OCI-LY3 (cell line): ENCODE measurements at regions not wholly inside any gene's neighbourhood (a gene's known extent, or its start where the extent isn't known, plus 50 kb on each side); places are given as distances from the start of the nearest gene placed in this dataset.

Experiments
- H2AFZ ChIP-seq: fragments of 200-600, 300-600 bp; shearing (Covaris generic); 2 replicates; pipeline ENCODE4 v1.6.0; 2014; ENCODE audit warnings: antibody characterized with exemption, low read depth, low read length
- H3K27ac ChIP-seq: fragments of 200-600, 300-600 bp; sonication (generic); 2 replicates; pipeline ENCODE4 v1.5.1; 2014; ENCODE audit warnings: mild to moderate bottlenecking, low read length, moderate library complexity, mixed read lengths
- H3K27me3 ChIP-seq: fragments of 200-600, 300-600 bp; sonication (generic); 2 replicates; pipeline ENCODE4 v1.6.1; 2014; ENCODE audit warnings: low read depth, low read length, mixed read lengths
- H3K36me3 ChIP-seq: fragments of 200-600, 300-600 bp; sonication (generic); replicated peaks from 2 replicates; pipeline ENCODE3; 2014; ENCODE audit warnings: low read depth, low read length, mixed read lengths
- H3K4me1 ChIP-seq: fragments of 300-600, 200-600 bp; sonication (generic); 2 replicates; pipeline ENCODE4 v1.6.1; 2014; ENCODE audit warnings: low read length, mixed read lengths
- H3K4me2 ChIP-seq: fragments of 200-600, 300-600 bp; sonication (generic); 2 replicates; pipeline ENCODE4 v1.6.1; 2014; ENCODE audit warnings: low read length, mixed read lengths
- H3K4me3 ChIP-seq: fragments of 300-600, 200-600 bp; sonication (generic); 2 replicates; pipeline ENCODE4 v1.5.1; 2014; ENCODE audit warnings: antibody characterized with exemption, mild to moderate bottlenecking, low read length, moderate library complexity
- H3K79me2 ChIP-seq: fragments of 300-600, 200-600 bp; shearing (Covaris generic); 2 replicates; pipeline ENCODE4 v1.6.1; 2014; ENCODE audit warnings: mild to moderate bottlenecking, low read length, mixed read lengths
- H3K9ac ChIP-seq: fragments of 300-600, 200-600 bp; shearing (Covaris generic); 2 replicates; pipeline ENCODE4 v1.6.0; 2014; ENCODE audit warnings: mild to moderate bottlenecking, low read length, moderate library complexity
- H3K9me3 ChIP-seq: fragments of 200-600, 300-600 bp; shearing (Covaris generic); 2 replicates; pipeline ENCODE4 v1.6.1; 2014; ENCODE audit warnings: low read length, mixed read lengths; ENCODE audit not compliant: insufficient read depth
- H4K20me1 ChIP-seq: fragments of 200-600, 300-600 bp; sonication (generic); 2 replicates; pipeline ENCODE4 v1.6.1; 2016; ENCODE audit warnings: low read length, mixed read lengths; ENCODE audit not compliant: insufficient read depth
- CTCF ChIP-seq: fragments of 200-600, 300-600 bp; sonication (generic); IDR thresholded peaks from 2 replicates; pipeline ENCODE4 v1.5.1; 2014; ENCODE audit warnings: antibody characterized with exemption, low read length, low read depth
- EZH2phosphoT487 ChIP-seq: fragments of 200-600 bp; shearing (Covaris generic); IDR thresholded peaks from 2 replicates; pipeline ENCODE4 v1.6.1; 2018; ENCODE audit warnings: antibody characterized with exemption, mixed run types, low read depth

DNA sequence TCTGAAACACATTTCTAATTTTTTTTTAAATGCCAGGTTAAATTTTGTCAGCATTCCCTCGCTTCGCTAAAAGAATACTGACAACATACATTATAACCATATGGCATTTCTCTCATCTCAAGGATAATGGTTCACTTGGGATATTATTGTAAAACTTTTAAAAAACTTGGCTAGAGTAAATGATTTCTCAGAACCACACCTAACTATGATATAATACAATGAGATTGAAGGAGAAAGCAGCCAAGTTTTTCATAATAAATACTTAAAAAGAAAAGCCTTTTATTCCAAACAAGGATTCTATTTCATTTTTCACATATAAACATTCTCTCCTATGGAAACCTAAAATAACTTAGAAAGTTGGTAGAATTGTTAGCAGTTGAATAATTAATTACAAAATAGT, 413.9 kb downstream of the HGF start:
- Histone ChIP-seq H4K20me1 (no peaks in the 10 kb centered on the region), H3K9ac (no peak overlapping the region), H3K4me2 (no peak overlapping the region), H3K9me3 (no peaks in the 10 kb centered on the region), H3K4me1 (no peaks in the 10 kb centered on the region), H3K36me3 (no peaks in the 10 kb centered on the region), H3K79me2 (no peaks in the 10 kb centered on the region), H3K27me3 (no peaks in the 10 kb centered on the region), H3K27ac (no peak overlapping the region), H3K4me3 (no peak overlapping the region), H2AFZ (no peak overlapping the region)
- TF ChIP-seq EZH2phosphoT487 (no peak), CTCF (no peak)

GRCh38 chr7:81349044-81349443, 420.8 kb downstream of the HGF start:
- TF ChIP-seq EZH2phosphoT487 (no peak), CTCF (no peak)
- Histone ChIP-seq H3K9ac (no peak overlapping the region), H3K4me2 (no peak overlapping the region), H3K79me2 (no peaks in the 10 kb centered on the region), H3K27me3 (no peaks in the 10 kb centered on the region), H3K4me1 (no peaks in the 10 kb centered on the region), H2AFZ (no peak overlapping the region), H3K4me3 (no peak overlapping the region), H4K20me1 (no peaks in the 10 kb centered on the region), H3K36me3 (no peaks in the 10 kb centered on the region), H3K9me3 (no peaks in the 10 kb centered on the region), H3K27ac (no peak overlapping the region)

- H3K4me3 ChIP-seq: no peak overlapping the region
- H3K36me3 ChIP-seq: no peaks in the 10 kb centered on the region
- no peaks in the 10 kb centered on the region for H3K4me1 ChIP-seq
- no peak overlapping the region for H3K9ac ChIP-seq
- H3K27me3 ChIP-seq: no peaks in the 10 kb centered on the region
- TF ChIP-seq EZH2phosphoT487: no peak
- TF ChIP-seq CTCF: no peak
- no peak overlapping the region for H3K4me2 ChIP-seq
- H4K20me1 ChIP-seq: no peaks in the 10 kb centered on the region
- H3K9me3 ChIP-seq: no peaks in the 10 kb centered on the region
- no peak overlapping the region for H2AFZ ChIP-seq
- H3K79me2 ChIP-seq: no peaks in the 10 kb centered on the region
- H3K27ac ChIP-seq: no peak overlapping the region
These were observed 421.1 kb upstream of the SEMA3C start for GRCh38 chr7:81339946-81340345.

GRCh38 chr7:81333536-81333935, 414.7 kb upstream of the SEMA3C start:
- Histone ChIP-seq H4K20me1 (no peaks in the 10 kb centered on the region), H3K4me2 (no peak overlapping the region), H3K9me3 (no peaks in the 10 kb centered on the region), H3K9ac (no peak overlapping the region), H3K79me2 (no peaks in the 10 kb centered on the region), H3K27me3 (no peaks in the 10 kb centered on the region), H3K27ac (no peak overlapping the region), H2AFZ (no peak overlapping the region), H3K36me3 (no peaks in the 10 kb centered on the region), H3K4me1 (peaks cover 9% of the 10 kb centered on the region), H3K4me3 (no peak overlapping the region)
- TF ChIP-seq CTCF: no peak
- no peak for TF ChIP-seq EZH2phosphoT487
